ENCODE measurements at regions not wholly inside any gene's neighbourhood (a gene's known extent, or its start where the extent isn't known, plus 50 kb on each side); places are given as distances from the start of the nearest gene placed in this dataset.

DNA sequence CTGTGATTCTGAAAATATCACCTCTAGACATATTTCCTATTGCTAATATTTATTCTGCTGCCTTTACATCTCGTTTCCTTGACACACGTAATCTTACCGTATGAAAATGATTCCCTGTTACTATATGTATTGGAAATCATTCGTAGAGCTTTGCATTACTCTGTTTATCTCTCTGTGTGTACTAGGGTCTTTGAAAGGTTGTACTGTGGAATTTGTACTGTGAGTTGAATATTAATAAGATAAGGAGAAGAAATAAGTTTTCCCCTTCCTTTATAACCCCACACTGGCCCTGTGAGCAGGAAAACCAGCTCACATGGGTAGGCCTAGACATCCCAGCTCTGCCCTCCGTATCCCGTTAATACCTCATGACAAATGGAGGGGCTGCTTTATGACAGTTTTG lies 354.9 kb downstream of the KLF5 start:
- no peaks in the 10 kb centered on the region for H3K27me3 Mint-ChIP-seq (ENCODE audit: insufficient read depth)
- H3K4me3 Mint-ChIP-seq = no peak overlapping the region
- H3K4me1 Mint-ChIP-seq (ENCODE audit: low read depth) = no peaks in the 10 kb centered on the region
- H3K27ac Mint-ChIP-seq = no peak overlapping the region
- H3K36me3 Mint-ChIP-seq (ENCODE audit: low read depth) = no peaks in the 10 kb centered on the region
- peaks cover 3% of the 10 kb centered on the region for H3K9me3 Mint-ChIP-seq
- intact Hi-C loops (cut with micrococcal nuclease) = loop anchor here (10.0 kb wide), 2 partner anchors 291 to 569 kb away; no protein-coding TSS in a partner anchor
- DNase-seq (ENCODE audit: low spot score) = no peak

DNA sequence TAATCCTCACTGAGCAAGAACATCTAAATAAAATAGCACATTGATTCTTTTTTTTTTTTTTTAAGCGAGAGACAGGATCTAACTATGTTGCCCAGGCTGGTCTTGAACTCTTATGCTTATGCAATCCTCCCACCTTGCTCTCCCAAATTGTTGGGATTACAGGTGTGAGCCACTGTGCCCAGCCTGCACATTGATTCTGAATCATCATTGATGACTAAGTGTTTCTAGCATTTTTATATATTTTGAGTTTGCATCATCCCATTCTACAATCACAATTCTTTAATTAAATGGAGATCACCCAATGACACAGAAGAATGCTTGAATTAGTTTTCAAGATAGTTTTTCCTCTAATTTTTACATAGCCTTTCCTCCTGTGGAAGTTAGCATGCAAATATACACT lies 354.1 kb downstream of the KLF5 start:
- Mint-ChIP-seq H3K9me3 (peaks cover 3% of the 10 kb centered on the region), H3K4me3 (no peak overlapping the region), H3K27me3 (ENCODE audit: insufficient read depth) (peaks cover 2% of the 10 kb centered on the region), H3K27ac (no peak overlapping the region), H3K4me1 (ENCODE audit: low read depth) (no peaks in the 10 kb centered on the region), H3K36me3 (ENCODE audit: low read depth) (no peaks in the 10 kb centered on the region)
- DNase-seq (ENCODE audit: low spot score) = no peak
- intact Hi-C loops (cut with micrococcal nuclease) = loop anchor here (10.0 kb wide), 2 partner anchors 292 to 568 kb away; no protein-coding TSS in a partner anchor

DNA sequence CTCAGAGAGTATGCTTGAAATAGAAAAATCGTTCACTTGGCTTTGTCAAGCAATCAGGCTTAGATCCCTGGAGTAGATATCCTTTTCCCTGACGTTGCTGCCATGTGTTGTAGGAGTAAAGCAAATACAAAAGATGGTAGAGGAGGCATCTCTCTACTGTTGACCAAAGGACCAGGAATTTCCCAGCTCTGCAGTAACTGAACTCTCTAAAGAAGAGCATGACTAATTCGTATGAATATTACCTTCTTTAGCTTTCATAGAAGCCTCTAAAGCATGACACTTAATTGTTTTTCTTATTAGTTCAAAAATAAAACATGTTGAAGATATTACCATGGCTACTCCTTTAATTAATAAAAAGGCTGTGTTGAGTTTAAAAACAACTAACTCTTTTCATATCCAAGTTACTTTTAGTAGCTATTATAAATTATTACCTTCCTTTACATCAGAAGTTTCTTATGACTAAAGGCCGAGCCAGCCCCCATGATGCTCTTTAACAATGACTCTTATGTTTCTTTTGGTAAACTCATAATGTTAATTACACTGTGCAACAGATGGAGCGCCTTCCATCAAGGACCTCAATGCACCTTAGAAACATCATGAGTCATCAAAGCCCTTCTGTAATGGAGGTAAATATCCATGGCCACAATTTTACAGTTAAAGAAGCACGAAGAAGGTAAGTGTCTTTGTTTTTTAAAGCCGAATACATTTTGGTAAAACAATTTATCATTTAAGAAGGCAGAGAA lies 352.4 kb downstream of the KLF5 start:
- Mint-ChIP-seq H3K27me3 (ENCODE audit: insufficient read depth) (peaks cover 2% of the 10 kb centered on the region), H3K27ac (no peak overlapping the region), H3K4me1 (ENCODE audit: low read depth) (no peaks in the 10 kb centered on the region), H3K36me3 (ENCODE audit: low read depth) (no peaks in the 10 kb centered on the region), H3K9me3 (peaks cover 3% of the 10 kb centered on the region), H3K4me3 (no peak overlapping the region)
- DNase-seq (ENCODE audit: low spot score) = no peak
- intact Hi-C loops (cut with micrococcal nuclease) = loop anchor here (10.0 kb wide), 2 partner anchors 294 to 566 kb away; no protein-coding TSS in a partner anchor

DNA sequence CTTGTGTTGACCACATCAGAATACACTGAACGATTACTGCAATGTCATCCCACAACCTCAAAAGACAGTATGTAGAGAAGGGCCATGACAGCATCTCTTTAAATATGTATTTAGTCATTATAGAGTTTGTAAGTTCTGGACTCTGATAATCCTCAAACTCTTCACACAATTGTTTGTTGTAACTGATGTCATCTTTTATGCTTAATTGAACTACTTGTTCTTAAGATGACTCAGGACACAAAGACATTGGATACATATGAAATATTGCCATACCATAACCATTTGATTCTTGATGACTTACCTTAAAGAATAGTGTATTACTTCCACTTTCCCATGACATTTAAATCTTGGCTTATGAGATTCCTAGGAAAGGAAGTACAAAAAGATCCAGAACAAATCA lies 347.6 kb downstream of the KLF5 start:
- Mint-ChIP-seq H3K36me3 (ENCODE audit: low read depth) (no peaks in the 10 kb centered on the region), H3K9me3 (peaks cover 3% of the 10 kb centered on the region)

DNA sequence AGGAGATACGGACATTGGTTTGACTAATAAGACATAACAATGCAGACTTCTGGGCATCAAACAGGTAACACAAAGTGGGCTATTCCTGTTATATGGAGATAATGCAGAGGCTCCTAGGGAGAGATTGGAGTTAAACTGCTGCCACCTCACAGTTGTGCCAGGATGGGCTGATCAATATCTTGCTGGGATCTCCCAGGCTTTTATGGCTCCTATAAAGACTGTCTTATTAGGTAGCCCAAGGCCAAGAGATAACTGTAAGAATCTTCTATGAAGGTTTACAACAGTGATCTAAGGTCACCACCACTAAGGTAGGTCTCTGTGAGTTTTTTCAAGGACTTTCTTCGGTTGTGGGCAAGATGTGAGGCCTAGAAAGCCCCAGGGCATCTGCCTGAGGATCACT lies 345.8 kb downstream of the KLF5 start:
- Mint-ChIP-seq H3K36me3 (ENCODE audit: low read depth) (no peaks in the 10 kb centered on the region), H3K4me1 (ENCODE audit: low read depth) (no peaks in the 10 kb centered on the region), H3K9me3 (no peaks in the 10 kb centered on the region), H3K4me3 (no peak overlapping the region), H3K27ac (no peak overlapping the region), H3K27me3 (ENCODE audit: insufficient read depth) (peaks cover 2% of the 10 kb centered on the region)
- intact Hi-C loops (cut with micrococcal nuclease) = no loop called here
- no peak for DNase-seq (ENCODE audit: low spot score)

More for the DNA sequence above, 347.6 kb downstream of the KLF5 start:
- Mint-ChIP-seq H3K27ac (no peak overlapping the region), H3K27me3 (ENCODE audit: insufficient read depth) (peaks cover 2% of the 10 kb centered on the region), H3K4me3 (no peak overlapping the region), H3K4me1 (ENCODE audit: low read depth) (no peaks in the 10 kb centered on the region)
- intact Hi-C loops (cut with micrococcal nuclease) = no loop called here
- no peak for DNase-seq (ENCODE audit: low spot score)

DNA sequence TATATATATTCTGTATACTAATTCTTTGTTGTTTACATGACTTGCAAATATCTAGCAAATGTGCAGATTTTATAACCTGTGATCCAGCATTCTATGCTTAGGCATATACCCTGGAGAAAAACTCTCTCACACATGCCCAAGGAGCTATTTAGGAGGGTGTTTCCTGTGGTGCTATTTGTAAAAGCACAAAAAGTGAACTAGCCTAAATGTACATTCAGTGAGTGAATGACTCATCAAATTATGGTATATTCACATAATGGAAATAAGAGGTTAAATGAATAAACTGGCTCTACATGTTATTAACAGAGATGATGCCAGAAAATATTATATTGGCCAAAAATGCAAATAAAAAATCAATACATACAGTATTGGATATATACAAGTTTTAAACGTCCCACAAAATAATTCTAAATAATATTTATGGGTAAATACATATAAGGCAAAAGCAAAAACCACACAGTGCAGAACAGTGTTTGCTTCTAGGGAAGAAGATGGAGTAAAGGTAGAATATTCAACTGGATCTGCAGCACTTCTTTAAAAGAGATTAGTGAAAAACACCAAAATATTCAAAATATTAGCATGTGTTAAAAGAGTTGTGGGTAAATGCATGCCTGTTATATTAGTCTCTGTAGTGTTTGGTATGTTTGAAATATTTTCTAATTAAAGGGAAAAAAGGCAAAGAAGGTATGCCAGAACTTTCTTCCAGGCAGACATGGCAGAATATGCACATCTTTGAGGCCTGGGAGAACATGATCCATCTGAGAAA lies 344.7 kb downstream of the KLF5 start:
- H3K27me3 Mint-ChIP-seq (ENCODE audit: insufficient read depth) = peaks cover 1% of the 10 kb centered on the region
- no peak overlapping the region for H3K4me3 Mint-ChIP-seq
- H3K27ac Mint-ChIP-seq = no peak overlapping the region
- no peaks in the 10 kb centered on the region for H3K4me1 Mint-ChIP-seq (ENCODE audit: low read depth)
- intact Hi-C loops (cut with micrococcal nuclease) = no loop called here
- H3K36me3 Mint-ChIP-seq (ENCODE audit: low read depth) = no peaks in the 10 kb centered on the region
- no peak for DNase-seq (ENCODE audit: low spot score)
- no peaks in the 10 kb centered on the region for H3K9me3 Mint-ChIP-seq

DNA sequence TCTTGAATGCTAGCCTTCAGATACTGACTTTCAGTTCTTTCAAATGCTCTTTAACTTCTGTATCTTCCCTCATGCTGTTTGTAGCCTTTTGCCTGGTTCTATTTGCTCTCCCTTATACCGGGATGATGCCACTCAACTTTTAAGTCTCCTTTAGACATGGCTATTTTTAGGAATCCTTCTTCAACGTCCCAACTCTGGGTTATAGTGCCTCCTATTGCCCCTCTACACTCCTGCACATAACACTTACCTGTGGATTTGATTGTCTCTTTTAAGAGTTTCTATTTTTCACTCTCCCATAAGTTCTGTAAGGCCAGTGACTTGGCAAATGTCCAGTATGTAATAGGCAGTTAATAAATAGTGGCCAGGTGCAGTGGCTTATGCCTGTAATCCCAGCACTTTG lies 343.0 kb downstream of the KLF5 start:
- intact Hi-C loops (cut with micrococcal nuclease) = no loop called here
- no peak overlapping the region for H3K4me3 Mint-ChIP-seq
- no peaks in the 10 kb centered on the region for H3K4me1 Mint-ChIP-seq (ENCODE audit: low read depth)

DNA sequence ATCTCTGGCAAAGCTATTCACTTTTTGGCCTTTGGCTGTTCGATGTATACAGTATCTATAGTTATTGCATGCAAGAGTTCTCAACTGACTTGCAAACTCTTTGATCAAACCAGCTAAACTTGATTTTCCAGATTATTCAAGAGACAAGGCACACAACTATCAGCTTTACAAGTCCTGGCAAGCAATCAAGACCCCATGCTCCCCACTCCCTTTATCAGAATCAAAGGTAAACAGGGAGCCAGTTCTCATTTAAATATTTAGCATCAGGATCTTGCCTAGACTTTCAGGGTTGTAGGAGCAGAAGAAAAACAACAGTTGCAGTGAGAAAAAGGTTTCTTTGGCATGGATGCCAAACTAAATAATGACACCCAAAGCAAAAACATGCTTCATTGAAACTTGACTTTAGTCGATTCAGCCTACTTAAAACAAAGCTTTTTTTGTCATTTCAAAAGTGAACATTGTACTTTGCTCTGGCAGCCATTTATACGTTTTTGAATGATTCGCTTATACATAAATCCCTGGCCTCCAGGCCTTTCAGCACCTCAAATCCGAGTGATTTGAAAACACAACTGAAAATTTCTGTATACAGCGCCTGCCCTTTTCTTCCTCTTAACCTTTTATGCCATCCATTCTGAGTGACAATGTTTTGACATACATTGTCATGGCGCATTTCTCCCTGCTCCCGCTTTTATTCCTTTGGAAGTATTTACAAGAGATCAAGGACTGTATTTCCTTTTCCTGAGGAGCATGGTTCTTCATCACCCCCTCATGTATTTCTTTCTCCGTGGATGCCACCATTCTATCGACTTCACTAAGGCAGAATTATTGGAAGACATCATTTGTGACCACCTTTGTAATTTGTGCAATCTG lies 340.8 kb downstream of the KLF5 start:
- intact Hi-C loops (cut with micrococcal nuclease) = no loop called here
- no peak overlapping the region for H3K4me3 Mint-ChIP-seq
- H3K36me3 Mint-ChIP-seq (ENCODE audit: low read depth) = no peaks in the 10 kb centered on the region
- no peaks in the 10 kb centered on the region for H3K4me1 Mint-ChIP-seq (ENCODE audit: low read depth)
- H3K9me3 Mint-ChIP-seq = no peaks in the 10 kb centered on the region
- no peak overlapping the region for H3K27ac Mint-ChIP-seq
- no peak for DNase-seq (ENCODE audit: low spot score)
- H3K27me3 Mint-ChIP-seq (ENCODE audit: insufficient read depth) = no peaks in the 10 kb centered on the region

More for the DNA sequence above, 343.0 kb downstream of the KLF5 start:
- Mint-ChIP-seq H3K27me3 (ENCODE audit: insufficient read depth) (no peaks in the 10 kb centered on the region), H3K9me3 (no peaks in the 10 kb centered on the region), H3K27ac (no peak overlapping the region), H3K36me3 (ENCODE audit: low read depth) (no peaks in the 10 kb centered on the region)
- DNase-seq (ENCODE audit: low spot score) = no peak

DNA sequence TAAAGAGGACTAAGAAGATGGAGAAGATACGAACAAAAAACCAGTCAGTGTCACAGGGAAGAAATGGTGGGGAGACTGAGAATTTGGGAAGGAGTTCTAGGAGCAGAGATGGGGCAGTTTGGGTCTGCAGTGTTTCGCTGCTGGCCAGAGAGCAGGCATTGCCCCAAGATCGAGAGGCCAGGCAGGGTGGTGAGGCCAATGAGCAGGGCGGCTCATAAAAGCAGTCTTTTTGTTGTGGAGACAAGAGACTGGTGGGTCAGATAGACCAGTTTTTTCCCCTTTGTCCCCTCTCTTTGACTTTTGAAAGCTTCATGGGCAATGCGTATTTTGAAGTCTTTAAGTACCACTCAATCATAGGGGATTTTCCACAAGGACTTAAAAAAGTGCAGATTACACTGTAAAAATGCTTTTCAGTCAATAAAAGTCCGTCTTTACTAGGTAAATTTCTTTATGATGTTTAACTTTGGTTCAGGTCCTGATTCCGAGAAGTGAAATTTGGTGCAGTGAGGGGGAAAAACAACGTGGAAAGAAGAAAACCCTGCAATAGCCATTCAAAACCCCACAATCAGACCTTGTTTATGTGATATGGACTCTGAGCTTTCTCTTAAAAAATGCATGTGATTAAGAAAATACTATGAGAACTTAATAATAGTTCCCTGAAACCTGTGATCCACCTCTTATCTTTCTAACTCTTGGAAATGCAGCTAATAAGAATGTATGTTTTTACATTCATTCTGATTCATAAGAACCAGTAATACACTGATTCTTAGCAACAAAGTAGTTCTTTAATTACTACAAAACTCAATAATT lies 338.9 kb downstream of the KLF5 start:
- Mint-ChIP-seq H3K9me3 (no peaks in the 10 kb centered on the region), H3K27me3 (ENCODE audit: insufficient read depth) (peaks cover 2% of the 10 kb centered on the region), H3K4me1 (ENCODE audit: low read depth) (no peaks in the 10 kb centered on the region), H3K36me3 (ENCODE audit: low read depth) (no peaks in the 10 kb centered on the region), H3K27ac (no peak overlapping the region), H3K4me3 (no peak overlapping the region)
- intact Hi-C loops (cut with micrococcal nuclease) = no loop called here
- DNase-seq (ENCODE audit: low spot score) = no peak

DNA sequence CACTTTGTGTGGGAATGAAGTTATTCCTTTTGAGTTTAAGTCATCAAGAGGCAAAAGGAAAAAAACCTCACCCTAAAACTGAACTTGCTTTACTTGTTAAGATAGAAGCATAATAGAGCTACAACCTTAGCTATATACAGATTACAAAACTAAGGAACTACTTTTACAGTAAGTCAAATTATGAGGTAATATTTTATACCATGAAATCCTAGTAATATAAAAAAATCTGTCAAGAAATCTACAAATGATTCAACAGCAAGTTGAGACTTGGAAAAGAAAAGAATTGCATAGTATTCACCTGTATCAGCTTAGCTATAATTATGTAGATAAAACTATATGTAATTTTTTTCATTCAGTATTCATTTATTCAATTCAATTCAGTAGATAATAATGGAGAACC lies 335.3 kb downstream of the KLF5 start:
- intact Hi-C loops (cut with micrococcal nuclease) = no loop called here
- Mint-ChIP-seq H3K27ac (no peak overlapping the region), H3K9me3 (no peaks in the 10 kb centered on the region), H3K36me3 (ENCODE audit: low read depth) (no peaks in the 10 kb centered on the region), H3K4me3 (no peak overlapping the region), H3K27me3 (ENCODE audit: insufficient read depth) (peaks cover 2% of the 10 kb centered on the region), H3K4me1 (ENCODE audit: low read depth) (no peaks in the 10 kb centered on the region)
- no peak for DNase-seq (ENCODE audit: low spot score)

DNA sequence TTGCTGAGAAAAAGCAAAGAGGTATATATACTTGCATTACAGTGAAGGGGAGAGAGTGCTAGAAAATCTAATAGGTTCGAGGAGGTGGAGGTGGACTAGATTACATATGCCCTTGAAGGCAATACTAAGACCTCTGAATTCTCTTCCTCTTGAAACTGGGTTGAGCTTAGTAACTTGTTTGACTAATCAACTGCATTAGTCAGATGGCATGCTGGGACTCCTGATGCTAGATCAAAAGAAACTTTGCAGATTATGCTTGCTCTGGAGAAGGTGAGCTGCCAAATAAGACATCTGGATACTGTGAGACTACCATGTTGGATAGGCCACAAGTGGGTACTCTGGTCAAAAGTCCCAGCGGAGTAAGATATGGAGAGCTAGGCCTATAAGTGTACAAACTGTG lies 331.3 kb downstream of the KLF5 start:
- no peak overlapping the region for H3K27ac Mint-ChIP-seq
- DNase-seq (ENCODE audit: low spot score) = no peak
- intact Hi-C loops (cut with micrococcal nuclease) = no loop called here
- no peaks in the 10 kb centered on the region for H3K4me1 Mint-ChIP-seq (ENCODE audit: low read depth)
- H3K27me3 Mint-ChIP-seq (ENCODE audit: insufficient read depth) = peaks cover 2% of the 10 kb centered on the region
- H3K36me3 Mint-ChIP-seq (ENCODE audit: low read depth) = no peaks in the 10 kb centered on the region
- H3K9me3 Mint-ChIP-seq = no peaks in the 10 kb centered on the region
- no peak overlapping the region for H3K4me3 Mint-ChIP-seq

DNA sequence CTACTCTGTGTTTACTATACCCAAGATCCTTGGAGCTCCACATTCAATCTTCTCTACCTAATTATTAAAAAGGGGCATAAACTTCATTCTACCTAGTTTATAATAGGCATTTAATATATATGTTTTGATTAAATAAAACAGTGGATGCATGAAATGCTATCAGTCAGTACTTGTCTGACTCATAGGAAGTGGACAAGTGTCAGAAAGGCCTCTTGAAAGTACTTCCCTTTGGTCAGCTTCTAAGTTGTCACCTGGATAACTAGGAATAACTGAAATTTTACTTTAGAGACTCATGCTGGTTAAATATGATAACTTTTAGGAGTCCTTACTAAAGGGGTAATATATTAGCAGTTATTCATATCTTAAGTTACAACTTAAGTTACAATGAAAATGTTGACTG lies 329.8 kb downstream of the KLF5 start:
- intact Hi-C loops (cut with micrococcal nuclease) = no loop called here

More for the DNA sequence above, 329.8 kb downstream of the KLF5 start:
- DNase-seq (ENCODE audit: low spot score) = no peak
- no peak overlapping the region for H3K27ac Mint-ChIP-seq
- no peaks in the 10 kb centered on the region for H3K4me1 Mint-ChIP-seq (ENCODE audit: low read depth)
- no peaks in the 10 kb centered on the region for H3K9me3 Mint-ChIP-seq
- peaks cover 2% of the 10 kb centered on the region for H3K27me3 Mint-ChIP-seq (ENCODE audit: insufficient read depth)
- H3K36me3 Mint-ChIP-seq (ENCODE audit: low read depth) = no peaks in the 10 kb centered on the region
- H3K4me3 Mint-ChIP-seq = no peak overlapping the region
